GM12872 (cell line): ENCODE measurements at regions not wholly inside any gene's neighbourhood (a gene's known extent, or its start where the extent isn't known, plus 50 kb on each side); places are given as distances from the start of the nearest gene placed in this dataset.

Experiments
- CTCF ChIP-seq: IDR thresholded peaks from 3 replicates; pipeline ENCODE4 v1.5.1; 2011; ENCODE audit warnings: low read depth, mild to moderate bottlenecking, low read length, moderate library complexity; ENCODE audit not compliant: insufficient read depth

DNA sequence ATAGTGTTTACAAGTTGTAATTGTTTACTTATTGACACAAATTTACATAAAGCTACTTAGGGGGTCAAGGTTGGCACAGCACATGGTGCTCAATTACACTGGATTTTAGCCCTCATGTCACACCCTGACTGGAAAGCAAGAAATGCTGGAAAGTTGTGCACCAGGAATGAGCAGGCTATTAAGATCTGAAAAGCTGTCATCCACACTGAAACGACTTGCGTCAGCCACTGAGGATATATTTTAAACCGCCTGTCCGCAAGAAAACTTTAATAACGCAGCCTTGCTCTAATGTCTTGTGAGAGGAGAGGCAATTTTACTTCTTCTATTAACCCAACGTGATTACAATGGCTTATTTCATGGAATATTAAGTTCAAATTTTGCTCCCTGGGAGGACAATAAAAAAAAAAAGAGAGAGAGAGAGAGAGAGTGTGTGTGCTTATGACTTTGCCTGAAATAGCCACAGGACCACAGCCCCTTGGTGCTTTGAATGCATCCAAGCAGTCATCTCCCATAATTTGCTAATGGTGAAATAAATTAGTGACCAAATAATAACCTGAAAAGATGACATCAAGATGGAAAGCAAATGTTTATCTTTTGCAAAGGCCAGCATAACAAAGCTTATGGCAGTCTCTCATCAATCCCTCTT, 425.4 kb upstream of the PSMD7 start:
- TF ChIP-seq CTCF, result no peak

- TF ChIP-seq CTCF, result no peak
Measured at GRCh38 chr16:73869126-73869525, 427.5 kb upstream of the PSMD7 start.

GRCh38 chr16:73864868-73865267, 431.7 kb upstream of the PSMD7 start:
- TF ChIP-seq CTCF, result no peak

DNA sequence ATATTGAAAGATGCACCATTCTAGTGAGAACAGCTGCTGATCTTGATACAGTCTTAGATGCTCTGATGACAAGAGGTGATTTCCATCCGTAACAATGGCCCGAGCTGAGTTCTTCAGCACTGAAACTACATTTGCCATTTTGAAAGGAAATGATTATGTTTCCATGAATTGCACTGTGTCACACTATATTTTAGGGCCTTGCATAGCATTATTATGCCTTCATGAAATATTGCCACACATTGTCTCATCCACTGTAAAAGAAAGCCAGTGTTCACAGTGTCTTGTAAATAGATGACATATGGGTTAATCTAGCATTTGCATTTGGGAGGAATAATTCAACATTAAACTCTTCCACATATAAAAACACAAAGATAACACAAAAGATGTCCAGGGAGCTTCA, 438.3 kb upstream of the PSMD7 start:
- TF ChIP-seq CTCF, result no peak

DNA sequence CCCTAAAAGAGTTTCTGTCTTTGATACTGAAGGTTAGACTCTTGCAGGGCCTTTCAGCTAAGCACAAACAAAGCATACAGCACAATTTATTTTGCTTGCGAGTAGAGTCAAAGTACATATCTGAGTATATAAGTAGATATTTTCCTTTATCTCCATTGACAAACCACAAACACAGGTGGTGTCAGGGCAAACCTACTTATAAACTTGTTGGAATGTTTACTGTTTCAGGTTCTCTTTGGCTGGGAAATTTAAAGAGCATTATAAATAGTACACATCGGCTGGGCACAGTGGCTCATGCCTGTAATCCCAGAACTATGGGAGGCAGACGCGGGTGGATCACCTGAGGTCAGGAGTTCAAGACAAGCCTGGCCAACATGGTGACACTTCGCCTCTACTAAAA, 442.6 kb upstream of the PSMD7 start:
- TF ChIP-seq CTCF, result no peak

DNA sequence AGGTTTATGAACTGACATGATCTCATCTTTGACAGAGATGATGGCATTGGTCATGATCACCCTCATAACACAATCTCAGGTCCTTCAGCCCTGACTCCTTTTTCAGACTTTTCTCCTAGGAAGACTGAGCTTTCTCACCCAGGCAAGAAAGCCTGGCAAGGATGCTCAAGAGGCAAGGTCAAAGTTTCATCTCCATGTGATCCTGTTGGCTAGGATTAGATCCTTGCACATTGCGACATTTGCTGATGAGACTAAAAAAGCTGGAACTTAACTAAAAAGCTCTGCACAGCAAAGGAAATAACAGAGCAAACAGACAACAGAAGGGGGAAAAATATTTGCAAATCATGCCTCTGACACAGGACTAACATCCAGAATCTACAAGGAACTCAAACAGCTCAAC, 444.1 kb upstream of the PSMD7 start:
- no peak for TF ChIP-seq CTCF

DNA sequence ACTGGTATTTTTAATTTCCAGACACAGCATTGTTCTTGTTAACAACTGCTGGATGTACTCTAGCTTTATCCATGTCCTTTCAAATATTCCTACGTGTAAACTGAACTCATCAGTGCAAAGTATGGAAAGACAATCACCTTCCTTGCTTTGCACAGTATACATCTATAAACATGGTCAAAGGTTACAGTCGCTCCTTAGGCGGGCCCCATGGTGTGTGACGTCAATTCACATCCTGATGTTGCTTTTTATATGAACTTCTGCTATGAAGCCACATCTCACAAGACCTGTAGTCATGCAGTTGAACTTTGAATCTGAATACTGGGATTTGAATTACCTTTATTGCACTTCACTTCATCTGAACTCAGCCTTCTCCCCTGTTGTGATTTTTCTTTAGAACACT, 447.6 kb upstream of the PSMD7 start:
- no peak for TF ChIP-seq CTCF
